ENCODE measurements at regions not wholly inside any gene's neighbourhood (a gene's known extent, or its start where the extent isn't known, plus 50 kb on each side); places are given as distances from the start of the nearest gene placed in this dataset.

DNA sequence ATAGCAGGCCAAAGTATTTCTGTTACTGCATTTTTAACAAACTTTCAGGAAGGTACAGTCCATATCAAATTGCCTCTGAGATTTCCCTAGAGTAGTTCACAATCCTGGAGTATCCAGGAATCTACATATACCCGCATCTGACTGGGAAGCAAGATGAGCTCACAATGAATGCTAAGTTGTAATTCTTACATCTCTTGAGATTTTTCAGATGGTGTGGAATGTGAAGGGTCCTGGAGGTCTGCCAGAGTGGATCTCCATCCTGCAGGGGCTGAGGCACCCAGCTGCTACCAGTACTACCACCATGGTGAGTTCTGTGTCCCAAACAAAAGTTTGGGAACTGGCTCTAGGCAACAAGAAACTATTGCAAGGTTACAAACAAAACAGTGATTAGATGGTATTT lies 156.7 kb upstream of the CCDC54 start:
- no peaks in the 10 kb centered on the region for H3K36me3 Mint-ChIP-seq (ENCODE audit: low read depth)
- Histone ChIP-seq H3K4me2 (no peak overlapping the region), H3K27ac (ENCODE audit: low read depth) (no peak overlapping the region), H3K27me3 (ENCODE audit: insufficient read depth) (no peaks in the 10 kb centered on the region), H3F3A (replicated peaks; ENCODE audit: low read depth) (no peaks in the 10 kb centered on the region), H3K79me2 (replicated peaks; ENCODE audit: insufficient read depth) (no peaks in the 10 kb centered on the region), H3K4me1 (ENCODE audit: insufficient read depth) (no peaks in the 10 kb centered on the region), H3K9me2 (ENCODE audit: insufficient read depth) (no peaks in the 10 kb centered on the region; the same call in 1 of the 2 replicates), H3K4me3 (no peak overlapping the region), H4K20me1 (replicated peaks; ENCODE audit: insufficient read depth) (no peaks in the 10 kb centered on the region), H3K36me3 (ENCODE audit: insufficient read depth) (no peaks in the 10 kb centered on the region), H2AFZ (no peak overlapping the region)
- peaks cover 9% of the 10 kb centered on the region for H3K4me1 Mint-ChIP-seq
- DNase-seq (ENCODE audit: low spot score) (no peak), ATAC-seq (no peak)
- no peak overlapping the region for H3K4me3 Mint-ChIP-seq
- H3K27ac Mint-ChIP-seq = no peak overlapping the region
- H3K9me3 Mint-ChIP-seq = no peaks in the 10 kb centered on the region
- TF ChIP-seq, protein P1, sequence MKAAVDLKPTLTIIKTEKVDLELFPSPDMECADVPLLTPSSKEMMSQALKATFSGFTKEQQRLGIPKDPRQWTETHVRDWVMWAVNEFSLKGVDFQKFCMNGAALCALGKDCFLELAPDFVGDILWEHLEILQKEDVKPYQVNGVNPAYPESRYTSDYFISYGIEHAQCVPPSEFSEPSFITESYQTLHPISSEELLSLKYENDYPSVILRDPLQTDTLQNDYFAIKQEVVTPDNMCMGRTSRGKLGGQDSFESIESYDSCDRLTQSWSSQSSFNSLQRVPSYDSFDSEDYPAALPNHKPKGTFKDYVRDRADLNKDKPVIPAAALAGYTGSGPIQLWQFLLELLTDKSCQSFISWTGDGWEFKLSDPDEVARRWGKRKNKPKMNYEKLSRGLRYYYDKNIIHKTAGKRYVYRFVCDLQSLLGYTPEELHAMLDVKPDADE (IDR thresholded peaks at IDR 0.05) = no peak
- TF ChIP-seq EZH2 (IDR thresholded peaks at IDR 0.05; ENCODE audit: low read depth, unreplicated experiment) (no peak), NANOG (IDR thresholded peaks at IDR 0.05; ENCODE audit: borderline replicate concordance) (no peak), ZNF114 (CRISPR knock-in tag; IDR thresholded peaks at IDR 0.05) (no peak), EZH2phosphoT487 (IDR thresholded peaks at IDR 0.05; ENCODE audit: unreplicated experiment) (no peak), STAT1 (IDR thresholded peaks at IDR 0.05; ENCODE audit: unreplicated experiment) (no peak), ZNF331 (CRISPR knock-in tag; IDR thresholded peaks at IDR 0.05; ENCODE audit: low read depth) (no peak), CREB1 (CRISPR knock-in tag; IDR thresholded peaks at IDR 0.05; ENCODE audit: low read depth) (no peak)
- H3K27me3 Mint-ChIP-seq (ENCODE audit: insufficient read depth, low read depth, poor library complexity) = no peaks in the 10 kb centered on the region

DNA sequence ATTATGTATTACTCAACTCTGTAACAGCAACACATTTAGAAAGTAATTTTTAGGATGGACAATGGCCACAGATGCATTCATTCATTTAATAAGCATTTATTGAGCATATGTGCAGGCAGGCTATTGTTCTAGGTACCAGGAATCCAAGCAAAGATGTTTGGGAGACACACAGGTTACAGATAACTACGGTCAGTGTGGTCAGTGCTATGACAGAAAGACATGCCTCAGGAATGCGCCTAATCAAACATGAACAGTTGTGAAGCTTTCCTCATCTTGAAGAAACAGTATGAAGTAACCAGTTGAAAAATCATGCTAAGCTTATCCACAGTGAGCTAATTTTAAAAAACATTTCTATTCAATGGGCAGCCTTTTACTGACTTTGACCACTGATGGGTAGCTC lies 155.4 kb upstream of the CCDC54 start:
- Mint-ChIP-seq H3K4me3 (no peak overlapping the region), H3K27me3 (ENCODE audit: insufficient read depth, low read depth, poor library complexity) (no peaks in the 10 kb centered on the region), H3K9me3 (no peaks in the 10 kb centered on the region), H3K4me1 (peaks cover 4% of the 10 kb centered on the region), H3K36me3 (ENCODE audit: low read depth) (no peaks in the 10 kb centered on the region), H3K27ac (no peak overlapping the region)
- no peaks in the 10 kb centered on the region for H4K20me1 ChIP-seq (replicated peaks; ENCODE audit: insufficient read depth)
- no peaks in the 10 kb centered on the region; the same call in 1 of the 2 replicates for H3K9me2 ChIP-seq (ENCODE audit: insufficient read depth)
- no peak overlapping the region for H3K27ac ChIP-seq (ENCODE audit: low read depth)
- H3K4me3 ChIP-seq = no peak overlapping the region
- ATAC-seq = no peak
- no peaks in the 10 kb centered on the region for H3K27me3 ChIP-seq (ENCODE audit: insufficient read depth)
- no peaks in the 10 kb centered on the region for H3K79me2 ChIP-seq (replicated peaks; ENCODE audit: insufficient read depth)
- H3K4me1 ChIP-seq (ENCODE audit: insufficient read depth) = no peaks in the 10 kb centered on the region
- H3K36me3 ChIP-seq (ENCODE audit: insufficient read depth) = no peaks in the 10 kb centered on the region
- DNase-seq (ENCODE audit: low spot score) = no peak
- H3K4me2 ChIP-seq = no peak overlapping the region
- H3F3A ChIP-seq (replicated peaks; ENCODE audit: low read depth) = no peaks in the 10 kb centered on the region
- no peak overlapping the region for H2AFZ ChIP-seq
- TF ChIP-seq EZH2 (IDR thresholded peaks at IDR 0.05; ENCODE audit: low read depth, unreplicated experiment) (no peak), CREB1 (CRISPR knock-in tag; IDR thresholded peaks at IDR 0.05; ENCODE audit: low read depth) (no peak), ZNF114 (CRISPR knock-in tag; IDR thresholded peaks at IDR 0.05) (no peak), JUNB (IDR thresholded peaks at IDR 0.05; ENCODE audit: unreplicated experiment) (no peak), EZH2phosphoT487 (IDR thresholded peaks at IDR 0.05; ENCODE audit: unreplicated experiment) (no peak), POLR2AphosphoS5 (IDR thresholded peaks at IDR 0.05; ENCODE audit: low read depth) (no peak), STAT1 (IDR thresholded peaks at IDR 0.05; ENCODE audit: unreplicated experiment) (no peak)
- TF ChIP-seq, protein P1 (IDR thresholded peaks at IDR 0.05) = no peak
- TF ChIP-seq, protein P2, sequence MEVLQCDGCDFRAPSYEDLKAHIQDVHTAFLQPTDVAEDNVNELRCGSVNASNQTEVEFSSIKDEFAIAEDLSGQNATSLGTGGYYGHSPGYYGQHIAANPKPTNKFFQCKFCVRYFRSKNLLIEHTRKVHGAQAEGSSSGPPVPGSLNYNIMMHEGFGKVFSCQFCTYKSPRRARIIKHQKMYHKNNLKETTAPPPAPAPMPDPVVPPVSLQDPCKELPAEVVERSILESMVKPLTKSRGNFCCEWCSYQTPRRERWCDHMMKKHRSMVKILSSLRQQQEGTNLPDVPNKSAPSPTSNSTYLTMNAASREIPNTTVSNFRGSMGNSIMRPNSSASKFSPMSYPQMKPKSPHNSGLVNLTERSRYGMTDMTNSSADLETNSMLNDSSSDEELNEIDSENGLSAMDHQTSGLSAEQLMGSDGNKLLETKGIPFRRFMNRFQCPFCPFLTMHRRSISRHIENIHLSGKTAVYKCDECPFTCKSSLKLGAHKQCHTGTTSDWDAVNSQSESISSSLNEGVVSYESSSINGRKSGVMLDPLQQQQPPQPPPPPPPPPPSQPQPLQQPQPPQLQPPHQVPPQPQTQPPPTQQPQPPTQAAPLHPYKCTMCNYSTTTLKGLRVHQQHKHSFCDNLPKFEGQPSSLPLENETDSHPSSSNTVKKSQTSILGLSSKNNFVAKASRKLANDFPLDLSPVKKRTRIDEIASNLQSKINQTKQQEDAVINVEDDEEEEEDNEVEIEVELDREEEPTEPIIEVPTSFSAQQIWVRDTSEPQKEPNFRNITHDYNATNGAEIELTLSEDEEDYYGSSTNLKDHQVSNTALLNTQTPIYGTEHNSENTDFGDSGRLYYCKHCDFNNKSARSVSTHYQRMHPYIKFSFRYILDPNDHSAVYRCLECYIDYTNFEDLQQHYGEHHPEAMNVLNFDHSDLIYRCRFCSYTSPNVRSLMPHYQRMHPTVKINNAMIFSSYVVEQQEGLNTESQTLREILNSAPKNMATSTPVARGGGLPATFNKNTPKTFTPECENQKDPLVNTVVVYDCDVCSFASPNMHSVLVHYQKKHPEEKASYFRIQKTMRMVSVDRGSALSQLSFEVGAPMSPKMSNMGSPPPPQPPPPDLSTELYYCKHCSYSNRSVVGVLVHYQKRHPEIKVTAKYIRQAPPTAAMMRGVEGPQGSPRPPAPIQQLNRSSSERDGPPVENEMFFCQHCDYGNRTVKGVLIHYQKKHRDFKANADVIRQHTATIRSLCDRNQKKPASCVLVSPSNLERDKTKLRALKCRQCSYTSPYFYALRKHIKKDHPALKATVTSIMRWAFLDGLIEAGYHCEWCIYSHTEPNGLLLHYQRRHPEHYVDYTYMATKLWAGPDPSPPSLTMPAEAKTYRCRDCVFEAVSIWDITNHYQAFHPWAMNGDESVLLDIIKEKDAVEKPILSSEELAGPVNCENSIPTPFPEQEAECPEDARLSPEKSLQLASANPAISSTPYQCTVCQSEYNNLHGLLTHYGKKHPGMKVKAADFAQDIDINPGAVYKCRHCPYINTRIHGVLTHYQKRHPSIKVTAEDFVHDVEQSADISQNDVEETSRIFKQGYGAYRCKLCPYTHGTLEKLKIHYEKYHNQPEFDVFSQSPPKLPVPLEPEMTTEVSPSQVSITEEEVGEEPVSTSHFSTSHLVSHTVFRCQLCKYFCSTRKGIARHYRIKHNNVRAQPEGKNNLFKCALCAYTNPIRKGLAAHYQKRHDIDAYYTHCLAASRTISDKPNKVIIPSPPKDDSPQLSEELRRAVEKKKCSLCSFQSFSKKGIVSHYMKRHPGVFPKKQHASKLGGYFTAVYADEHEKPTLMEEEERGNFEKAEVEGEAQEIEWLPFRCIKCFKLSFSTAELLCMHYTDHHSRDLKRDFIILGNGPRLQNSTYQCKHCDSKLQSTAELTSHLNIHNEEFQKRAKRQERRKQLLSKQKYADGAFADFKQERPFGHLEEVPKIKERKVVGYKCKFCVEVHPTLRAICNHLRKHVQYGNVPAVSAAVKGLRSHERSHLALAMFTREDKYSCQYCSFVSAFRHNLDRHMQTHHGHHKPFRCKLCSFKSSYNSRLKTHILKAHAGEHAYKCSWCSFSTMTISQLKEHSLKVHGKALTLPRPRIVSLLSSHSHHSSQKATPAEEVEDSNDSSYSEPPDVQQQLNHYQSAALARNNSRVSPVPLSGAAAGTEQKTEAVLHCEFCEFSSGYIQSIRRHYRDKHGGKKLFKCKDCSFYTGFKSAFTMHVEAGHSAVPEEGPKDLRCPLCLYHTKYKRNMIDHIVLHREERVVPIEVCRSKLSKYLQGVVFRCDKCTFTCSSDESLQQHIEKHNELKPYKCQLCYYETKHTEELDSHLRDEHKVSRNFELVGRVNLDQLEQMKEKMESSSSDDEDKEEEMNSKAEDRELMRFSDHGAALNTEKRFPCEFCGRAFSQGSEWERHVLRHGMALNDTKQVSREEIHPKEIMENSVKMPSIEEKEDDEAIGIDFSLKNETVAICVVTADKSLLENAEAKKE (CRISPR knock-in tag; IDR thresholded peaks at IDR 0.05) = no peak
- TF ChIP-seq, protein P3, sequence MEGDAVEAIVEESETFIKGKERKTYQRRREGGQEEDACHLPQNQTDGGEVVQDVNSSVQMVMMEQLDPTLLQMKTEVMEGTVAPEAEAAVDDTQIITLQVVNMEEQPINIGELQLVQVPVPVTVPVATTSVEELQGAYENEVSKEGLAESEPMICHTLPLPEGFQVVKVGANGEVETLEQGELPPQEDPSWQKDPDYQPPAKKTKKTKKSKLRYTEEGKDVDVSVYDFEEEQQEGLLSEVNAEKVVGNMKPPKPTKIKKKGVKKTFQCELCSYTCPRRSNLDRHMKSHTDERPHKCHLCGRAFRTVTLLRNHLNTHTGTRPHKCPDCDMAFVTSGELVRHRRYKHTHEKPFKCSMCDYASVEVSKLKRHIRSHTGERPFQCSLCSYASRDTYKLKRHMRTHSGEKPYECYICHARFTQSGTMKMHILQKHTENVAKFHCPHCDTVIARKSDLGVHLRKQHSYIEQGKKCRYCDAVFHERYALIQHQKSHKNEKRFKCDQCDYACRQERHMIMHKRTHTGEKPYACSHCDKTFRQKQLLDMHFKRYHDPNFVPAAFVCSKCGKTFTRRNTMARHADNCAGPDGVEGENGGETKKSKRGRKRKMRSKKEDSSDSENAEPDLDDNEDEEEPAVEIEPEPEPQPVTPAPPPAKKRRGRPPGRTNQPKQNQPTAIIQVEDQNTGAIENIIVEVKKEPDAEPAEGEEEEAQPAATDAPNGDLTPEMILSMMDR (conservative IDR thresholded peaks at IDR 0.05; ENCODE audit: low read depth in 2 of 2) = no peak

Data from GM23338 (cell line).